GM13977 (cell line): ENCODE measurements at regions not wholly inside any gene's neighbourhood (a gene's known extent, or its start where the extent isn't known, plus 50 kb on each side); places are given as distances from the start of the nearest gene placed in this dataset.

Source experiments
- DNase-seq: peaks from one replicate; pipeline ENCODE4 v3.0.0; 2012; ENCODE audit warnings: low spot score
- CTCF ChIP-seq: IDR thresholded peaks from 2 replicates; pipeline ENCODE4 v1.5.1; 2012; ENCODE audit warnings: mild to moderate bottlenecking, control low read depth; ENCODE audit not compliant: insufficient read depth; ENCODE audit errors: extremely low read depth, missing control alignments
- in situ Hi-C: fragments of 300-500 bp; cut with MboI; formaldehyde crosslinking; loops from one replicate; pipeline ENCODE4 v1.12.0; 2022; ENCODE audit warnings: low sequenced_read_pairs, low pct_unique_long_range_greater_than_20kb, mixed read lengths, inconsistent platforms; ENCODE audit not compliant: unreplicated experiment

- no peak for DNase-seq
- in situ Hi-C loops, result no loop called here
- no peak for TF ChIP-seq CTCF
These were observed 173.6 kb downstream of the DEPDC1B start for GRCh38 chr5:60526336-60526875.

- TF ChIP-seq CTCF, result no peak
- in situ Hi-C loops, result no loop called here
- DNase-seq, result peak; percentile 83
These were observed 177.6 kb downstream of the DEPDC1B start for GRCh38 chr5:60522292-60522905.

GRCh38 chr5:60521376-60522291 is 178.3 kb downstream of the DEPDC1B start:
- in situ Hi-C loops, result no loop called here
- no peak for TF ChIP-seq CTCF
- peak; percentile 43 for DNase-seq

GRCh38 chr5:60520451-60521227 is 179.3 kb downstream of the DEPDC1B start:
- in situ Hi-C loops, result no loop called here
- DNase-seq, result no peak
- no peak for TF ChIP-seq CTCF

GRCh38 chr5:60519372-60519771 is 180.6 kb downstream of the DEPDC1B start:
- no peak for DNase-seq
- TF ChIP-seq CTCF, result no peak
- in situ Hi-C loops, result no loop called here

- TF ChIP-seq CTCF, result no peak
- no peak for DNase-seq
These were observed 182.1 kb downstream of the DEPDC1B start for GRCh38 chr5:60517850-60518249.

More at GRCh38 chr5:60517850-60518249, 182.1 kb downstream of the DEPDC1B start:
- in situ Hi-C loops, result no loop called here
